Loucy (cell line): ENCODE measurements at regions not wholly inside any gene's neighbourhood (a gene's known extent, or its start where the extent isn't known, plus 50 kb on each side); places are given as distances from the start of the nearest gene placed in this dataset.
"Not testable (repeated sequence)": the region's sequence is repeated elsewhere in the genome, so short reads cannot be mapped to it uniquely, and the experiment has no call there.

Experiments used
- H2AFZ ChIP-seq: fragments of 200-600 bp; sonication (generic); 2 replicates; pipeline ENCODE4 v1.6.0; 2016; ENCODE audit warnings: antibody characterized with exemption, mild to moderate bottlenecking, low read length, moderate library complexity
- H3F3A ChIP-seq: fragments of 200-600 bp; 2 replicates; pipeline ENCODE4 v1.6.0; 2016; ENCODE audit warnings: antibody characterized with exemption, low read depth, mild to moderate bottlenecking
- H3K27me3 ChIP-seq: fragments of 200-600 bp; sonication (generic); 2 replicates; pipeline ENCODE4 v1.6.1; 2014; ENCODE audit warnings: low read length, mild to moderate bottlenecking; ENCODE audit not compliant: insufficient read depth, poor library complexity, severe bottlenecking
- H3K36me3 ChIP-seq: fragments of 200-600 bp; sonication (generic); 2 replicates; pipeline ENCODE4 v1.6.1; 2016; ENCODE audit warnings: low read length; ENCODE audit not compliant: insufficient read depth
- H3K4me1 ChIP-seq: fragments of 200-600 bp; sonication (generic); 2 replicates; pipeline ENCODE4 v1.5.1; 2014; ENCODE audit warnings: low read length, mild to moderate bottlenecking; ENCODE audit not compliant: insufficient read depth, poor library complexity, severe bottlenecking
- H3K4me2 ChIP-seq: fragments of 200-600 bp; sonication (generic); 2 replicates; pipeline ENCODE4 v1.6.0; 2014; ENCODE audit warnings: antibody characterized with exemption, low read length, low read depth, mild to moderate bottlenecking; ENCODE audit not compliant: poor library complexity, severe bottlenecking
- H3K4me3 ChIP-seq: fragments of 200-600 bp; sonication (generic); 2 replicates; pipeline ENCODE4 v1.5.1; 2014; ENCODE audit warnings: low read length, mild to moderate bottlenecking, mixed read lengths; ENCODE audit not compliant: poor library complexity, severe bottlenecking
- H3K79me2 ChIP-seq: fragments of 200-600 bp; sonication (generic); 2 replicates; pipeline ENCODE4 v1.6.1; 2014; ENCODE audit warnings: low read length; ENCODE audit not compliant: insufficient read depth
- H3K9ac ChIP-seq: fragments of 200-600 bp; sonication (generic); 2 replicates; pipeline ENCODE4 v1.6.0; 2014; ENCODE audit warnings: mild to moderate bottlenecking, low read depth, low read length, moderate library complexity; ENCODE audit not compliant: poor library complexity, severe bottlenecking
- H3K9me2 ChIP-seq: fragments of 200-600 bp; sonication (generic); replicated peaks from 2 replicates; pipeline ENCODE4 v1.6.1; 2016; ENCODE audit warnings: low read depth, low read length, mixed read lengths
- H3K9me3 ChIP-seq: fragments of 200-600 bp; sonication (generic); 2 replicates; pipeline ENCODE4 v1.6.1; 2014; ENCODE audit warnings: mild to moderate bottlenecking, antibody characterized with exemption, low read length, low read depth; ENCODE audit not compliant: insufficient read depth
- H4K20me1 ChIP-seq: fragments of 200-600 bp; sonication (generic); 2 replicates; pipeline ENCODE4 v1.6.0; 2014; ENCODE audit warnings: antibody characterized with exemption, low read length, mild to moderate bottlenecking; ENCODE audit not compliant: insufficient read depth, poor library complexity, severe bottlenecking

DNA sequence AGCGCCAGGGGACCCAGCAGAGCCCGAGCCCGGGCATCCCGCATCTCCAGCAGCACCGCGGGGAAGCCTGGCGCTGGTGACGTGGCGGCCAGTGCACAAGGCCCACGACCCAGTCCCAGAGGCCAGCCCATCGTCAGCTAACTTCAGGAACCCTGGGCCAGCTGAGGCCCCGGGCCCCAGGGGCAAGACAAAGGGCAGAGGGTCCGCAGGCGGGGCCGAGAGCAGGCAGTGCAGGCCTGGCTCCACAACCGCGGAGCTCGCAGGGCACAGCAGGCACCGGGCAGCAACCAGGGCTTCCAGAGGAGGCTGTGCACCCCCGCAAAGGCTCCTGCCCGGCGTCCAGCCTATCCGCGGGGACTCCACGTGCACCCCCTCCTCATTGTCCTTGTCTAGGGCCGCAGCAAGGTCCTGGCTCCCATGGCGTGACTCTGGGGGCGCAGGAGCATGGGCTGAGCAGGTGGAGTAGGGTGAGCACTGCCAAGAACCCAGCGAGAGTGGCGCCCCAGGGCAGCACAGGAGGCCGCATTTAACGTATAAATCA is 352.5 kb downstream of the KCNJ18 start:
- H3K4me3 ChIP-seq, H3K36me3 ChIP-seq, H4K20me1 ChIP-seq, H3K79me2 ChIP-seq, H3K9me2 ChIP-seq, H3F3A ChIP-seq, H3K4me1 ChIP-seq, H3K9me3 ChIP-seq, H3K9ac ChIP-seq, H2AFZ ChIP-seq, H3K27me3 ChIP-seq, H3K4me2 ChIP-seq: not testable (repeated sequence)

DNA sequence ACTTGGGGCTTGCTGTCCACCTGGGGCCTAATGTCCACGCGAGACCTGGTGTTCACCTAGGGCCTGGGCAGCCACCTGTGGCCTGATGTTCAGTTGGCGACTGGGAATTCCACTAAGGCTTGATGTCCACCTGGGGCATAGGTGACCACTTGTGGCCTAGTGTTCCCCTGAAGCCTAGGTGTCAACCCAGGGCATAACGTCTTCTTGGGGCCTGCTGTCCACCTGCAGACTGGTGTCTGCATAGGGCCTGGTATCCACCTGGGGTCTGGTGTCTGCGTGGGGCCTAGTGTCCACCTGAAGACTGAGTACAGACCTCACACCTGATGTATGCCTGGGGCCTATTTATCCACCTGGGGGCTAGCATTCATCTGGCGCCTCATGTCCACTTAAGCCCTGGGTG is 355.2 kb downstream of the KCNJ18 start:
- H3K4me2 ChIP-seq, H3K9me2 ChIP-seq, H3F3A ChIP-seq, H2AFZ ChIP-seq, H3K79me2 ChIP-seq, H3K4me1 ChIP-seq, H3K9me3 ChIP-seq, H3K4me3 ChIP-seq, H3K27me3 ChIP-seq, H3K9ac ChIP-seq, H3K36me3 ChIP-seq, H4K20me1 ChIP-seq: not testable (repeated sequence)

DNA sequence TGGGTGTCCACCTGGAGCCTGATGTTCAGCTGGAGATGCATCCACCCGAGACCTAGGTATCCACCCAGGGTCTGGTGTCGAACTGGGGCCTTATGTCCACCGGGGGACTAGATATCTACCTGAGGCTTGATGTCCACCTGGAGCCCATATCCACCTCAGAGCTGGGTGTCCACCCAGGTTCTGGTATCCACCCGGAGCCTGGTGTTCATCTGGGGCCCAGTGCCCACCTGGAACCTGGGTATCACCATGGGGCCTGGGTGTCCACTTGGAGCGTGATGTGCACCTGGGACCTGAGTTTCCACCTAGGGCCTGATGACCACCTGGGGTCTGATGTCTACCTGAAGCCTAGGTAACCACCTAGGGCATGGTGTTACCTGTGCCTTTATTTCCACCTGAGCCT is 355.9 kb downstream of the KCNJ18 start:
- H3K9ac ChIP-seq, H3K9me3 ChIP-seq, H3K9me2 ChIP-seq, H3K36me3 ChIP-seq, H3K27me3 ChIP-seq, H3K4me2 ChIP-seq, H3K4me1 ChIP-seq, H4K20me1 ChIP-seq, H3K4me3 ChIP-seq, H3K79me2 ChIP-seq, H2AFZ ChIP-seq, H3F3A ChIP-seq: not testable (repeated sequence)

- H2AFZ ChIP-seq, H3F3A ChIP-seq, H3K27me3 ChIP-seq, H3K4me1 ChIP-seq, H3K9me3 ChIP-seq, H4K20me1 ChIP-seq, H3K9me2 ChIP-seq, H3K36me3 ChIP-seq, H3K4me2 ChIP-seq, H3K9ac ChIP-seq, H3K4me3 ChIP-seq, H3K79me2 ChIP-seq: not testable (repeated sequence)
These were observed 358.4 kb downstream of the KCNJ18 start for GRCh38 chr17:22050766-22051165.

GRCh38 chr17:22052715-22053114 is 360.4 kb downstream of the KCNJ18 start:
- not testable (repeated sequence) for H3K4me3 ChIP-seq, H3K4me2 ChIP-seq, H3F3A ChIP-seq

DNA sequence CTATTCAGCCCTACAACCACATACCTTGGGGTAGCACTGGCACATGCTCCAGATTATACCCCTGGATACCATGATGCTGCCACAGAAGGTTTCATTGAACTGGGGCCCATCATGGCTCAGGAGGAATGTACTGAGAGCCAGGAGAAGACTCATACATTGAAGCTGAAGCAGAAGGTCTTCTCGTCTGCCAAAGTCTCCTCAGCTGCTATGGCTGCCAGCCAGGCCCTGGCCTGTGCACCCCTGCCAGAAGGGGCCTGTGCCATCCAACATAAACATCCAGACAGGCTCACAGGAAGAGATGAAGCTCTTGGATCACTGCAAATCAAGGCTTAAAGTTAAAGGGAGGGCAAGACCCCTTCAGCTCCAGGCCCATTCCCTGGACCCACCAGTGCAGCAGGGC is 364.2 kb downstream of the KCNJ18 start:
- not testable (repeated sequence) for H2AFZ ChIP-seq, H3K27me3 ChIP-seq, H3K9ac ChIP-seq, H4K20me1 ChIP-seq, H3F3A ChIP-seq, H3K4me3 ChIP-seq, H3K4me2 ChIP-seq, H3K9me2 ChIP-seq, H3K79me2 ChIP-seq, H3K4me1 ChIP-seq, H3K9me3 ChIP-seq, H3K36me3 ChIP-seq

More at GRCh38 chr17:22052715-22053114, 360.4 kb downstream of the KCNJ18 start:
- not testable (repeated sequence) for H3K9me2 ChIP-seq, H3K4me1 ChIP-seq, H3K27me3 ChIP-seq, H3K79me2 ChIP-seq, H3K9me3 ChIP-seq, H4K20me1 ChIP-seq, H3K9ac ChIP-seq, H2AFZ ChIP-seq, H3K36me3 ChIP-seq

- not testable (repeated sequence) for H3K4me3 ChIP-seq, H2AFZ ChIP-seq, H3K9ac ChIP-seq, H3K4me1 ChIP-seq, H3K4me2 ChIP-seq, H3F3A ChIP-seq, H3K79me2 ChIP-seq, H3K9me3 ChIP-seq, H4K20me1 ChIP-seq, H3K9me2 ChIP-seq, H3K36me3 ChIP-seq, H3K27me3 ChIP-seq
These were observed 383.6 kb downstream of the KCNJ18 start for GRCh38 chr17:22075918-22076317.

- not testable (repeated sequence) for H3K4me1 ChIP-seq, H3K9ac ChIP-seq, H3K79me2 ChIP-seq, H3K4me3 ChIP-seq, H4K20me1 ChIP-seq, H3K27me3 ChIP-seq, H3K9me3 ChIP-seq, H2AFZ ChIP-seq, H3K4me2 ChIP-seq, H3K36me3 ChIP-seq, H3F3A ChIP-seq, H3K9me2 ChIP-seq
These were observed 396.3 kb downstream of the KCNJ18 start for GRCh38 chr17:22088589-22088988.
